Stimulated activated naive CD8-positive, alpha-beta T cell treated with anti-CD3 and anti-CD28 coated beads, Interleukin-15, amount 100 ng/mL, for 72 hours (primary cell): ENCODE measurements at regions not wholly inside any gene's neighbourhood (a gene's known extent, or its start where the extent isn't known, plus 50 kb on each side); places are given as distances from the start of the nearest gene placed in this dataset.

ENCODE experiments used
- ATAC-seq: fragments of 150-1000 bp; cut with Tn5 transposase; 2 replicates; pipeline ENCODE4 v1.10.0; 2021; ENCODE audit warnings: mild to moderate bottlenecking, moderate library complexity
- DNase-seq, 2 donors: peaks; one replicate each; pipeline ENCODE4 v3.0.0; 2021 to 2022
- H3K27ac Mint-ChIP-seq, 2 donors: one replicate each; pipeline ENCODE4 v1.8.0; 2022; ENCODE audit warnings: mild to moderate bottlenecking in 2 of 2, mixed read lengths in 2 of 2, moderate library complexity in 2 of 2
- H3K27me3 Mint-ChIP-seq: one replicate; pipeline ENCODE4 v1.8.0; 2022; ENCODE audit warnings: mixed read lengths
- H3K4me1 Mint-ChIP-seq: one replicate; pipeline ENCODE4 v1.8.0; 2022; ENCODE audit warnings: mild to moderate bottlenecking, mixed read lengths
- H3K4me3 Mint-ChIP-seq, 2 donors: one replicate each; pipeline ENCODE4 v1.8.0; 2022; ENCODE audit warnings: mild to moderate bottlenecking in 2 of 2, mixed read lengths in 2 of 2, moderate library complexity in 1 of 2
- H3K9me3 Mint-ChIP-seq, 2 donors: one replicate each; pipeline ENCODE4 v1.8.0; 2022; ENCODE audit warnings: mixed read lengths in 2 of 2

DNA sequence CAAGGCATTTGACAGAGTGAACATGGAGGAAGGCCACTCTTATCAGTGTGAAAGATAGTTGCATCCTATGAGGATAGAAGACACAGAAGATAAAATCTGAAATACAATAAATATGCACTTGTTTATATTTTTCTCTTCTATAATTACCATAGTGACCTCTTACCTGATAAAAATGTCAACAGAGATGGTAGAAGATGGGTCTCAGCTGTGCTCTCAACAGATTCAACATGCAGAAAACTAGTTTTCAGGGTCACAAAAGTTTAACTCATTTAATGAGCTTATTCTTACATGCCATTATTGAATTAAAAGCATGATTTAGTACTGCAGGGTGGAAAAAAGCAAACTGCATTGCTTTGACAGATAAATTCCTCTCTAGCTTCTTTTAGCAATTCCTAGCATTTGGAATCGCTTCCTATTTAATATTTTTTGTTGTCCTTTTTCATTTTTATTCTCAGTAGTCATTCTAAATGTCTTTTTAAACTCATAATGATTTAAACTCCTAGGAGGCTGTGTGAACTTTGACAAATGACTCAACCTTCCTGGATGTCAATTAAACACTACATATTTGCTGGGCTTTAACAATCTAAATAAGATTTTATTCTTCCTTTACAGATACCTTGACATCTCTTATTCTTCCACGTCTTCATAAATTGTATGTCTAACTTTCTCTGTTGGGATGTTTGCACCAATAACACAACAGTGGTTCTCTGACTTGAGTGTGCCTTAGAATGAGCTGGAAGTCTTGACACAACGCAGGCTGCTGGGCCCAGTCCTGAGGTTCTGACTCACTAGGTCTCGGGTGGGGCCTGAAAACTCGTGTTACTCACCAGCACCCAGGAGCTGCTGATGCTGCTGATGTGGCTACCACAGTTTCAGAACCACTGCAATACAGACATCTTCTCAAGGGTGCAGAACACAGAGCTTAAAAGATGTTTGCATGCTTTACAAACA lies 565.5 kb upstream of the IGFBP3 start:
- no peaks in the 10 kb centered on the region for H3K4me1 Mint-ChIP-seq

DNA sequence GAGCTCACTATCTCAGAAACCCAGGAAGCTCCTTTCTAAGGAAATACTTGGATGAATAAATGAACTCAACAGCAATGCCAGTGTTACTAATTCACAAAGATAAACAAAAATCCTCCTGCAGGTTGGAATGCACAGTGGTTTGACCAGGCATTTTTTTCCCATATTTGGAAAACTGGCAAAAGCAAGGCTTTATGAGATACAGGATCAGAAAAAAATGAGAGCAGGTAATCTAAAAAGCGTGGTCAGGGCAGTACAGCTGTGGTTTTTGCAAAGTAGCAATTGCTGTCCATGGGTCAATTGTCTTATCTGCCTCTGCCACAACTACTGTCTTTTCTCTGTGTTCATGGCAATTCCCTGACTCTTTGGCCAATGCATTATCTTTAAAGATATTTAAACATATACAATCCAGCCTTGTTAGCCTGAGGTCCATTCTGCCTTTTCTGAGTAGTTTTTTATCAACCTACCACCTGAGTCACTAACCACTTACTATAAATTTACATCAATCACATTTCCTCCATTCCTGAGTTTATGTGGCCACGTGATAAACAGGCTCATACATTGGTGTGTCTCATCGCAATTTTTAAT lies 564.5 kb upstream of the IGFBP3 start:
- no peaks in the 10 kb centered on the region for H3K4me1 Mint-ChIP-seq
- ATAC-seq = no peak
- no peak overlapping the region for H3K4me3 Mint-ChIP-seq
- no peak for DNase-seq
- peaks cover 0 to 5% of the 10 kb centered on the region in 2 donors for H3K9me3 Mint-ChIP-seq
- H3K27me3 Mint-ChIP-seq = no peaks in the 10 kb centered on the region
- H3K27ac Mint-ChIP-seq = no peak overlapping the region

More for the DNA sequence above, 565.5 kb upstream of the IGFBP3 start:
- Mint-ChIP-seq H3K4me3 (no peak overlapping the region), H3K27me3 (no peaks in the 10 kb centered on the region), H3K9me3 (peaks cover 5 to 8% of the 10 kb centered on the region in 2 donors), H3K27ac (no peak overlapping the region)
- ATAC-seq (no peak), DNase-seq (no peak)

DNA sequence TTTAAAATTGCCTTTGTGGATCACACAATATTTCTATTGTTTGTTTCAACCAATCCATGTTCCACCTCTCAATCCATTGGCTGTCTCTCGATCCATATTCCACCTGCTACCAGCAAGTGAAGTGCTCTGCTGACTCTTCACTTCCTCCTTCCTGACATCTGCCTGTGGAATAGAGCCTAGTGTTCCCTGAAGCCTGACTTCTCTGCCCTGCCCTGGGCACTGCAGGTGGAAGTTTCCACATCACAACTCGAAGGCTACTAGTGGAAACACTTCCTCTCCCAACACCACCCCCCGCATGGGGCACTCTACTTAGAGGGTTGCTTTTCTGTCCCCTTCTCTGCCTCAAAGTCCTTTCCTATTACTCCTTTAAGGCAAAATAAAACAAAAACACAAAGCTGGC lies 563.8 kb upstream of the IGFBP3 start:
- H3K4me3 Mint-ChIP-seq = no peak overlapping the region
- no peak overlapping the region for H3K27ac Mint-ChIP-seq
- DNase-seq (no peak), ATAC-seq (no peak)
- peaks cover 0 to 5% of the 10 kb centered on the region in 2 donors for H3K9me3 Mint-ChIP-seq
- no peaks in the 10 kb centered on the region for H3K4me1 Mint-ChIP-seq
- no peaks in the 10 kb centered on the region for H3K27me3 Mint-ChIP-seq

DNA sequence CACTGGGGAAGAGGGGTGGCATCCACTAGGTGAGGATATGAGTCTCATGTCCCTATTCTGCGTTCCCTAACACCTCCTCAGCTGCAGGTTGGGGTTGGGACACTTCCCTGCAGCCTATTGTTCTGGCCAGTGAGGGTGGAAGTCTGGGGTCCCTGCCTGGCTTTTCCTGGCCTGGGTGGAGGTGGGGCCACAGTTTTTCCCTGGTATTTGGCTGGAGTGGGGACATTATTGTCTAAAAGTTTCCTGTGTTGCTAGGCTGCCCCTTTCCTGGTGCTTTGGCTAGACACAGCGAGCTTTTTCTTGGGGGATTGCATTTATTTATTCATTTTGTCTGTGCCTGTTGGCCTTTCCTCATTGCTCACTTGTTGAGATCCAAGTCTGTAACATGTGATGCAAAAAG lies 559.5 kb upstream of the IGFBP3 start:
- Mint-ChIP-seq H3K27me3 (no peaks in the 10 kb centered on the region), H3K27ac (no peak overlapping the region), H3K9me3 (peaks cover 5 to 9% of the 10 kb centered on the region in 2 donors), H3K4me3 (no peak overlapping the region), H3K4me1 (no peaks in the 10 kb centered on the region)
- no peak for DNase-seq
- no peak for ATAC-seq

DNA sequence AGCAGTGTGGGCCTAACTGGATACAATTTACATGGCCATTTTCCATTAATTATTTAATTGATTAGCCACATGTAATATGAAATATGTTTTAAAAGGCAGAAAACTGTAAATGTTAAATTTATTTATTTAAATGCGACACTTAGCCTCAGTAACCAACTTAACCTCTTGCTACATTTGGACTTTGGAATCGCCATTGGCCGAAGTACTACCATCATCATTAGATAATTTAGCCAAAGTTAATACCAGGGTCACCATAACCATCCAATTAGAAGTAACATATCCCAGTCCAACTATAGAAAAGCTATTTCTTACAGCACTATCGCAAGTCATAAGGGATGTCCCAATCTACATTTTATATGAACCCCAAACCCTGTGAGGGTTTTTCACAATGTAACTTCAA lies 558.6 kb upstream of the IGFBP3 start:
- DNase-seq (no peak), ATAC-seq (no peak)
- no peak overlapping the region for H3K4me3 Mint-ChIP-seq
- no peak overlapping the region for H3K27ac Mint-ChIP-seq
- no peaks in the 10 kb centered on the region for H3K27me3 Mint-ChIP-seq
- peaks cover 9 to 18% of the 10 kb centered on the region in 2 donors for H3K9me3 Mint-ChIP-seq
- H3K4me1 Mint-ChIP-seq = no peaks in the 10 kb centered on the region

DNA sequence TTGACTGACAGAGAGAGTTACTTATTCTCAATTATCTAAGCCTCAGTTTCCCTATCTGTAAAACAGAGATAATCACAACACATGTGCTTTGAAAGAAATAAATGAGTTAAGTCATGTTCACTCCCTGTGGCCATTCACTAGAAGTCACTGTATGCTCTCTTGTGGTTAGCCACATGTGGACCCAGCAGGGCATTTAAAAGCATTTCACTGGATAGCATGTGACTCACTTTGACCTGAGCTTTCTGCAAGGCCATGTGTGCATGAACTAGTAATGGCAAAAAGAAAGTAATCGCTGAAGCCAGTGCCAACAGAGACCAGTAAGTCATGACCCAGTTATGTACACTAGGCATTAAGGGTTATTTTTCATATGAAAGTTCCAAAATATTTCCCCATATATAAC lies 557.0 kb upstream of the IGFBP3 start:
- H3K4me1 Mint-ChIP-seq = no peaks in the 10 kb centered on the region
- no peaks in the 10 kb centered on the region for H3K27me3 Mint-ChIP-seq
- ATAC-seq = no peak
- H3K4me3 Mint-ChIP-seq = no peak overlapping the region
- DNase-seq = no peak
- H3K27ac Mint-ChIP-seq = no peak overlapping the region
- peaks cover 5 to 20% of the 10 kb centered on the region in 2 donors for H3K9me3 Mint-ChIP-seq

DNA sequence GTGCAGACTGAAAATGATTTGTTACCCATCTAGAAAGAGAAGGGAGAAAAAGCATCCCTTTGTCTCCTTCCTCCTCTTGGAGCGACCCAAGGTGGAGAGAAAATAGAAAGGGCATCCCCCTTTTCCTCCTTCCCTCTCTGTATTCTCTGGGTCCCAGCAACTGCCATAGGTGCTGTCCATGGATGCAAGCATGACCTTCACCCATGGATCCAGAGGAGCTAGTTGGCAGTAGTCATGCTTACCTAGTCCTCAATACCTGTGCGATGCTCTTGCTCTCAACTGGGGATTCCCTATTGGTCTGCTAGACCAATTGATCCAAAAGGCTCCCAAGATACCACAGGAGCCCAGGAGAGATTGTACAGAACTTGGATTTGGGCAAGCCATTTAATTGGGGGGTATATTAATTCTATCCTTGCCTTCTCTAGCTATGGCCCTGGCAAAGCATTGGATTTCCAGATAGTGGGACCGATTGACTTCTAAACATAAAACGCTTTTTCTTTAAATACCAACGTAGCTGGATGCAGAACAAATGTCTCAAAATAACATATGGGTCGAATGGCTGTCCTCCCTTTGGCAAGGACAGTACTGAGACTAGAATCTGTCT lies 547.8 kb upstream of the IGFBP3 start:
- H3K4me1 Mint-ChIP-seq = no peaks in the 10 kb centered on the region
- no peak for ATAC-seq
- DNase-seq = peak in 1 of 2 donors; percentile 4
- H3K9me3 Mint-ChIP-seq = peaks cover 21 to 57% of the 10 kb centered on the region in 2 donors
- H3K27me3 Mint-ChIP-seq = no peaks in the 10 kb centered on the region
- no peak overlapping the region for H3K27ac Mint-ChIP-seq
- no peak overlapping the region for H3K4me3 Mint-ChIP-seq

DNA sequence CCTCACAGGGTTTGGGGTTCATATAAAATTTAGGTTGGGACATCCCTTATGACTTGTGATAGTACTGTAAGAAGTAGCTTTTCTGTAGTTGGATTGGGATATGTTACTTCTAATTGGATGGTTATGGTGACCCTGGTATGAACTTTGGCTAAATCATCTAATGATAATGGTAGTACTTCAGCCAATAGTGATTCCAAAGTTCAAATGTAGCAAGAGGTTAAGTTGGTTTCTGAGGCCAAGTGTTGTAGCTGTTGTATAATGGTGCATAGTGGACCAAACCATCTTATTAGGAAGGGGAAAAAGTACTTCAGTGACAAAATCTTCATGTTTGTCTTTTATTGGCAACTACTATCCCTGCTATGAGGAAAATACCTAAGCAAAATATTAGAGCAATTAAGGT lies 542.1 kb upstream of the IGFBP3 start:
- Mint-ChIP-seq H3K27me3 (no peaks in the 10 kb centered on the region), H3K9me3 (peaks cover 18 to 37% of the 10 kb centered on the region in 2 donors), H3K4me3 (no peak overlapping the region), H3K4me1 (no peaks in the 10 kb centered on the region), H3K27ac (no peak overlapping the region)
- DNase-seq = no peak
- ATAC-seq = no peak

DNA sequence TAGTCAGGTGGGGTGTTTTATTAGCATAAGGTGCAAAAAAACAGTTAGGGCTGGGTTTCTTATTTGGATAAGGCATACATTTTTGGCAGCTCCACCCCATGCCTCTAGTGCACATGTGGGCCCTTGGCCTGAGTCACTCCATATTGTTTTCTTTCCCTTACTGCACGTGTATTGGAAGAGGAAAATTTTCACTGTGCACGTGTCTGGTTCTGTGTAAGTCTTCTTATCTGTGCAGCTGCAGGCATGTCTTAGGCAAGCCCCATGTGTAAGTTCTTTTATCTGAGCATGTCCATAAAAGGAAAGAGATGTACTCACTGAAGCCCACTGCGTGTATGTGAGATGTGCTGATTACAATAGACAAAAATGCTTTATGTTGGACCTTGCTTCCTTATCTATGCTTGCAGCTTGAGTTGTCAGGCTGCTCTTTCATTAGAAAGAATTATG lies 540.3 kb upstream of the IGFBP3 start:
- H3K4me3 Mint-ChIP-seq = no peak overlapping the region
- ATAC-seq (no peak), DNase-seq (no peak)
- H3K9me3 Mint-ChIP-seq = peaks cover 10 to 19% of the 10 kb centered on the region in 2 donors
- H3K27ac Mint-ChIP-seq = no peak overlapping the region
- no peaks in the 10 kb centered on the region for H3K4me1 Mint-ChIP-seq
- H3K27me3 Mint-ChIP-seq = no peaks in the 10 kb centered on the region

DNA sequence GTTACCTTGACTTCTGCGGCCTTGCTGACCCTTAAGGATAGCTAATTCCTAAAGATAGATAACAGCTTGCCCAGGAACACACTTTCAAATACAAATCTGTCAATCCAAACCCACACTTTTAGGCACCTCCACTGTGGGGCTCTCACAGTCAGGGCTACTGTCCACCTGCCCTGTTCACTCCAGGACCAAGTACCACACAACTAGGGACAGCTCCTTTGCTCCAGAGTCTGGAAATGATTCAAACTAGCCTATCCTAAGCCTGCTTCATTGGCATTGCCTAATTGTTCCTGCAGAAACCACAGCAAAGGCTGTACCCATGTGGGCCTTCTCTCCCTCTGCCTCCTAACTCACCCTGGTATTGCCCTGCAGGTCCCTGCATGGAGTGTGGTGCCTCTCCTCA lies 538.9 kb upstream of the IGFBP3 start:
- ATAC-seq = no peak
- Mint-ChIP-seq H3K4me1 (no peaks in the 10 kb centered on the region), H3K27me3 (no peaks in the 10 kb centered on the region), H3K4me3 (no peak overlapping the region), H3K27ac (no peak overlapping the region), H3K9me3 (peaks cover 10 to 15% of the 10 kb centered on the region in 2 donors)
- DNase-seq = no peak

DNA sequence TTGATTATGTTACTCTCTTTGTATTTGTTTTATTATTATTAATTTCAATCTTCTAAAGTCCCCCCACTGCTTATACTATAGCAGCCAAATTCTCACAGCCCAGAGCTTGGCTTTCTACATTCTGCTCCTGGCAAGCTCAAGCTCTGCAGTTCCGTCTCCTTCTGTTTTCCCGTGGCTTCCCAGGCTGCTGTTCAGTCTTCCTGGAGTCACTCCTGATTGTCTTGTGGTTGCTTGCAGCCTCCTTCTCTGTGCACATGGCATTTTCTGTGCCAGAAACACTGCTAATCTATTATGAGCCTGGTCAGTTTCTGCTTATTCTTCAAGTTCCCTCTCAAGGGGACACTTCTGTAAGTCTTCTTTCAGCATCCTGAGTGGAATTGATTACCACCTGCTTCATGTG lies 533.7 kb upstream of the IGFBP3 start:
- Mint-ChIP-seq H3K27me3 (no peaks in the 10 kb centered on the region), H3K27ac (no peak overlapping the region), H3K9me3 (peaks cover 0 to 9% of the 10 kb centered on the region in 2 donors), H3K4me3 (no peak overlapping the region), H3K4me1 (no peaks in the 10 kb centered on the region)
- ATAC-seq = no peak
- DNase-seq = no peak

DNA sequence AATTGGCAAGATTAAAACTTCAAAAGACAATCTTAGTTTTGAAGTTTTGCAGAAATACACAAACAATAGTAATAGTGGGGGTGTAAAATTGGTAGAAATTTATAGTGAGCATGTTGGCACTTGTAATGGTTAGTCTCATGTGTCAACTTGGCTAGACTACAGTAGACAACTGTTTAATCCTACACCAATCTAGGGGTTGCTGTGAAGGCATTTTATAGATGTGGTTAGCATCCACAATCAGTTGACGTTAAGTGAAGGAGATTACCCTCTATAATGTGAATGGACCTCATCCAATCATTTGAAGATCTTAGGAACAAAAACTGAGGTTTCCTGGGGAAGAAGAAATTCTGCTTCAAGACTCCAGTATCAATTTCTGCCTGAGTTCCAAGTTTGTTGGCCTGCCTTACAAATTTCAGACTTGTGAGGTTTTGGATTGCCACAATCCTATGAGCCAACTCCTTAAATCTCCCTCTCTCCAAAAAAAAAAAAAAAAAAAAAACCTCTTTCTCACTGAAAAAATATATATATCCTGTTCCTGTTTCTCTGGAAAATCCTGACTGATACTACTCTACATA lies 531.6 kb upstream of the IGFBP3 start:
- peaks cover 5 to 16% of the 10 kb centered on the region in 2 donors for H3K9me3 Mint-ChIP-seq
- no peak for DNase-seq
- no peak for ATAC-seq
- no peaks in the 10 kb centered on the region for H3K27me3 Mint-ChIP-seq
- no peaks in the 10 kb centered on the region for H3K4me1 Mint-ChIP-seq
- H3K27ac Mint-ChIP-seq = no peak overlapping the region
- no peak overlapping the region for H3K4me3 Mint-ChIP-seq

DNA sequence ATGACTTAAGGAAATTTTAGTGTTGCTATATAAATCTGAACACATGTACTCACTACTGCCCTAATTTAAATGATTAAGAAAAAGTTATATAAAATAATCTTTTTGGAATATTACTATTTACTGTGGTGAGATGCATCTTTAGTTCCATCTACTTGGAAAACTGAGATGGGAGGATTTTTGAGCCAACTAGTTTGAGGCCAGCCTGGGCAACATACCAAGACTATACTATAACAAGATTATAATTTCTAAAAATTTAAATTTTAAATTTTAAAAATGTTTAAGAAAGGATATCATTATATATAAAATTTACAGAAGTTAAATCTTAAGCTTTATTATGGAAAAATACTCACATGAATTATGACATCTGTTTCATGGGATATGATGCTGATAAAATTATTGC lies 530.8 kb upstream of the IGFBP3 start:
- DNase-seq = no peak
- H3K27ac Mint-ChIP-seq = no peak overlapping the region
- no peaks in the 10 kb centered on the region for H3K4me1 Mint-ChIP-seq
- H3K27me3 Mint-ChIP-seq = no peaks in the 10 kb centered on the region
- ATAC-seq = no peak
- H3K9me3 Mint-ChIP-seq = peaks cover 5 to 16% of the 10 kb centered on the region in 2 donors
- no peak overlapping the region for H3K4me3 Mint-ChIP-seq

DNA sequence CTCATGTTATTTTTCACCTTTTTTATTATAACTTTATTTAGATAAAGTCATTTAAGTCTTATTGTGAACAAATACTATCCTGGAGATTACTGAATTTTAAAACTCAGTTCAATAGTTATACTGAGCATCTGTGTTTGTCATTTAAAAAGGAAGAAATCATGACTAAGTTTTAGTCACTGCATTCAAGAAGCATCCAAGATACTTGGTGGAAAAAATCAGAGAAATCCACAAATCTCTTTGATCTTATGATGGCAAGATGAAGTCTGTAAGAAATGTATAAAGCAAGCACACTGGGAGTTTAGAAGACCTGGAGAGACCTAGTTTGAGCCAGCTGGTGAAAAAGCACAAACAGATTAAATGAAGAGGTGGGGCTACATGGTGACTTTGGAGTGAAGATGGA lies 529.8 kb upstream of the IGFBP3 start:
- DNase-seq (no peak), ATAC-seq (no peak)
- Mint-ChIP-seq H3K27me3 (no peaks in the 10 kb centered on the region), H3K4me1 (no peaks in the 10 kb centered on the region), H3K4me3 (no peak overlapping the region), H3K9me3 (peaks cover 9 to 23% of the 10 kb centered on the region in 2 donors), H3K27ac (no peak overlapping the region)

DNA sequence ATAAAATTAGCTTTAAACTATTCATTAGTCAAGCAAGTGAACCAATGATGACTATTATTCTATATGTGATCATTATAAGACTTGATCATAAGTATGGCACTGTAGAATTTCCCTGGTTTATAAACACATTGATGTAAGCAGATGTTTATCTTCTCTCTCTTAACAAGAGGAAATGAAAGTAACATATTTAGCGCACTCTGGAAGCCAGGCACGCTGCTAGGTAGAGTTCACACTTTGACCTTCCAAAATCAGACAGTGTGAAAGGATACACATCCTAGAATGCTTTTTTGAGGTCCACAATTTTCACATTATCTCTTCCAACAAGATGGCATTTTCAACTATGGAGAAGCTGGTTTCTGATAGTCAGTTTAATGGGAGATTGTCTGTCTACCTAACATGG lies 529.4 kb upstream of the IGFBP3 start:
- Mint-ChIP-seq H3K27ac (no peak overlapping the region), H3K27me3 (no peaks in the 10 kb centered on the region), H3K9me3 (peaks cover 9 to 28% of the 10 kb centered on the region in 2 donors), H3K4me3 (no peak overlapping the region), H3K4me1 (no peaks in the 10 kb centered on the region)
- no peak for ATAC-seq
- DNase-seq = no peak

DNA sequence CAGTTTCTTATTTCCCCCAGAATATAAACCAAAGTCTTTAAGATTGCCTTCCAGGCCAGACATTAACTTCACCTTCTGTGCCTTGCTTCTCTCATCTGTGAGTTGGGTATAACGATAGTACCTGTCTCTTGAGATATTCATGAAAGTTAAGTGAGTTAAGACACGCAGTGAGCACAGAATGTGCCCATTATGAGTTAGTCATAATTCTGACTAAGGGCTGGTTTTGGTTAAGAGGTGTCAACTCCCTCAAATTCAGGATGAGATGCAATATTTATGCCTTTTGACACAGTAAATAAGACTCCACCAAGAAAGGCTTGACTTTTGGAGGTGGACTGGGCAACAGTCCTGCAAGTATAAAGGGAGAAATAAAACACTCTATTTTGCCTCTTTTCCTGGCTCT lies 528.7 kb upstream of the IGFBP3 start:
- DNase-seq (no peak), ATAC-seq (no peak)
- Mint-ChIP-seq H3K4me3 (no peak overlapping the region), H3K9me3 (peaks cover 9 to 29% of the 10 kb centered on the region in 2 donors), H3K27ac (no peak overlapping the region), H3K4me1 (no peaks in the 10 kb centered on the region), H3K27me3 (no peaks in the 10 kb centered on the region)
